Activated naive CD8-positive, alpha-beta T cell (primary cell): ENCODE measurements at regions not wholly inside any gene's neighbourhood (a gene's known extent, or its start where the extent isn't known, plus 50 kb on each side); places are given as distances from the start of the nearest gene placed in this dataset.
A peak's percentile ranks its signal among the peaks of the same experiment; 100 is the strongest.

Experiments
- H3K27ac Mint-ChIP-seq: one replicate; pipeline ENCODE4 v1.8.0; 2021; ENCODE audit warnings: mixed read lengths
- H3K27me3 Mint-ChIP-seq: one replicate; pipeline ENCODE4 v1.8.0; 2021; ENCODE audit warnings: mixed read lengths
- H3K36me3 Mint-ChIP-seq: one replicate; pipeline ENCODE4 v1.8.0; 2021; ENCODE audit warnings: mixed read lengths
- H3K4me1 Mint-ChIP-seq: one replicate; pipeline ENCODE4 v1.8.0; 2021; ENCODE audit warnings: low read depth, mixed read lengths
- H3K4me3 Mint-ChIP-seq: one replicate; pipeline ENCODE4 v1.8.0; 2021; ENCODE audit warnings: mild to moderate bottlenecking, mixed read lengths
- H3K9me3 Mint-ChIP-seq: one replicate; pipeline ENCODE4 v1.8.0; 2021; ENCODE audit warnings: low read depth, mixed read lengths

- Mint-ChIP-seq H3K4me1 (peaks cover 21% of the 10 kb centered on the region), H3K9me3 (peaks cover 13% of the 10 kb centered on the region), H3K27me3 (peaks cover 2% of the 10 kb centered on the region), H3K4me3 (no peak overlapping the region), H3K27ac (no peak overlapping the region), H3K36me3 (peaks cover 5% of the 10 kb centered on the region)
These were observed 409.1 kb downstream of the AEBP2 start for GRCh38 chr12:19848421-19848820.

DNA sequence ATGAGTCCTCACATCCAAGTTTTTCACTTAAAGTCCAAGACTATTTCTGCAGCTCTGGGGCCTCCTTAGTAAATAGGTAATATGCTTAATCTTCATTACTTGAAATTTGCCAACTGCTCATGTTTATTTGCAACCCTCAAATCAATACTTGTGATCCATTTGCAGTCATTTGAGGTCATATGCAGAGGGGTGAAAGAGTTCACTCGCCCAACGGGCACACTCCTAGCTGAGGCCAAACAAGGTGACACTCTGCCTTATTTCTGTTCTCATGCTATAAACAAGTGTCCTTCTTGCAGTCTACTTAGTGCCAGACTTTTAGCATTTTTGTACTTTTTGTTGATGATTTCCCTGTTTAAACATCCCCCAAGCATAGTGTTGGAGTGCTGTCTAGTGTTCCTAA lies 409.9 kb downstream of the AEBP2 start:
- Mint-ChIP-seq H3K4me3 (no peak overlapping the region), H3K9me3 (peaks cover 13% of the 10 kb centered on the region), H3K36me3 (peaks cover 5% of the 10 kb centered on the region), H3K27me3 (peaks cover 2% of the 10 kb centered on the region), H3K4me1 (peaks cover 21% of the 10 kb centered on the region), H3K27ac (no peak overlapping the region)

DNA sequence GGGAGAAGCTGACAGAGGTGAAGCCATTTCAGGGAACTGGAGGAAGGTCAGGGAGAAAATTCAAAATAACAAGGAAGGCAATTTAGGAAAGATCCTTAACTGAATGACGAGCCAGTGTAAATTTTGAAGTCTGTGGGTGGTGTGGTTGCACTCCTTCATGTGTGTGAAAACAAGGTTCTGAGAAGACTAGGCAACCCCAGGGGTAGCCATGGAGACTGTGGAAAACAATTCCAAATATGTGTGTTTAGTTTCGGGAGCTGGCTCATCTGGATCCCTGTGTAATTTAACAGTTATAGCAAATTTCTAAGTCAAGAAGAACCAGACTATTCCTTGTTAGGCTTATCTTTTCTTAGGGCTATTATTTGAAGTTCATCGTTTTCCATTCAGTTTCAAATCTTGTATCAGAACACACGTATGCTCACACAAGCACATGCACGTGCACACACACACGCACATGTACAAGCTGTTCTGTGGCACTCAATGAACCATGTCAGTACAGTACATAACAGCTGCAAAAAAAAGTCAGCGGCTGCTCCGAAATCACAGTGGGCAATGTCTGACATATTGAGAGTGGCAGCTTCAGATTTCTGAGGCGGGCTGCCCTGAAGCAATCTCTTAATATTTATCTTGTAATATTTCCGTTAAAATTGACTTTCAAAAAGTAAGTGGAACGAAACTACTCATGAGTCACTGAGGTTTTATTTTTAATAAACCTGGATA lies 411.2 kb downstream of the AEBP2 start:
- Mint-ChIP-seq H3K4me1 (peaks cover 21% of the 10 kb centered on the region), H3K4me3 (no peak overlapping the region), H3K27me3 (peaks cover 1% of the 10 kb centered on the region), H3K9me3 (peaks cover 13% of the 10 kb centered on the region), H3K27ac (peak overlapping the region; percentile 36), H3K36me3 (peaks cover 5% of the 10 kb centered on the region)

DNA sequence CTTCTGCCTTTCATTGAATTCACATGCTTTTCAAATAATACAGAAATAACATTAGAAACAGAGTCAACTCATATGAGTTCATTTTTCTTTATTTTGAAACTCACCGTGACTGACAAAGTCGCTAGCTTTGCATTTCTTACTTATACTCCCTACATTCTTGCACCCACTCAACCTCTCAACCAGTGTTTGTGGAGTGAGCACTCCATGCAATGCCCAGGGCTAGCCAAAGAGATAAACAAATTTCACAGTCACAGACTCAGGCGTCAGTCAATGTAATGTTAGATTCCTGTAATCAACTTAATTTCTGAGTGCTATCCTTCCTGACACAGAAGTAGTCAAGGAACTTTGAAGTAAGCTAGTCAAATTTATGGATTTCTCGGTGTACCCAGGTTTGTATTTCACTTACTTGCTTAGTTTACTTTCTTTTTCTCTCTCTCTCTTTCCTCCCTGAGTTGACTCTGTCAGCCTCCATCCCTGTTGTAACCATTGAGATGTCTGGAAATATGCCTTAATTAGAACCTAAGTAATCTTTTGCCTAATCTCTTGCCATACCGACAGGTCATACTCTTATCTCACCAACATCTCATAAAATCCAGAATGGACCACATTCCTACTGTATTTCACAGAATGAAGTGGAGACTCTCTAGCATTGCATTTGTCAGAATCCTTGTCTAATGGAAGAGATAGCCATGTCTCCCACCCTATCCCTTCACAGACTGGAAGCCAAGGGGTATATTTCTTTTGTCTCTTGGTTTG lies 413.0 kb downstream of the AEBP2 start:
- Mint-ChIP-seq H3K27ac (no peak overlapping the region), H3K4me3 (no peak overlapping the region), H3K4me1 (peaks cover 14% of the 10 kb centered on the region), H3K9me3 (peaks cover 13% of the 10 kb centered on the region), H3K27me3 (peaks cover 6% of the 10 kb centered on the region), H3K36me3 (peaks cover 5% of the 10 kb centered on the region)

DNA sequence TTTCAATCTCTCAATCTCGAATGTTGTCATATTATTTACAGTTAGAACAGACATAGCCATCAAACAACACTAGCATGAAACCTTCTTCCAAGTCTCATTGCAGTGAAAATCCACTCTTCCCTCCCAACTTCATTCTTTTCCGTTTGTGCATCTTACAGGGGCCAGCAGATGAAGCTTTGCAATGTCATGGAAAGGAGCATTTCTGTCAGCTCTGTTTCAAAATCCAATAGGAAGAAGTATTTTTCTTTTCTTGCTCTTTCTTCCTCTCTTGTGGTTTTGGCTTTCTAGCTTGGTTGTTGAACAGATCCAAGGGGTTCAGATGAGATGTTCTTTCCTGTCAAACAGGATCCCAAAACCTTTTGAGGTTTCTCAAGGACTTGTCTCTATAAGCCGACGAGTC lies 416.6 kb downstream of the AEBP2 start:
- H3K9me3 Mint-ChIP-seq: peaks cover 1% of the 10 kb centered on the region
- H3K36me3 Mint-ChIP-seq: peaks cover under 1% of the 10 kb centered on the region
- H3K27ac Mint-ChIP-seq: no peak overlapping the region
- no peaks in the 10 kb centered on the region for H3K4me1 Mint-ChIP-seq
- no peak overlapping the region for H3K4me3 Mint-ChIP-seq
- H3K27me3 Mint-ChIP-seq: peaks cover 5% of the 10 kb centered on the region

- H3K36me3 Mint-ChIP-seq: peaks cover 2% of the 10 kb centered on the region
- H3K27ac Mint-ChIP-seq: no peak overlapping the region
- H3K27me3 Mint-ChIP-seq: peaks cover 5% of the 10 kb centered on the region
- H3K9me3 Mint-ChIP-seq: peaks cover 4% of the 10 kb centered on the region
- H3K4me3 Mint-ChIP-seq: no peak overlapping the region
- H3K4me1 Mint-ChIP-seq: no peaks in the 10 kb centered on the region
These were observed 417.1 kb downstream of the AEBP2 start for GRCh38 chr12:19856389-19856788.

GRCh38 chr12:19857204-19857603 lies 417.9 kb downstream of the AEBP2 start:
- H3K36me3 Mint-ChIP-seq: peaks cover 2% of the 10 kb centered on the region
- no peak overlapping the region for H3K27ac Mint-ChIP-seq
- H3K9me3 Mint-ChIP-seq: peaks cover 4% of the 10 kb centered on the region
- H3K4me3 Mint-ChIP-seq: no peak overlapping the region
- no peaks in the 10 kb centered on the region for H3K4me1 Mint-ChIP-seq
- peaks cover 5% of the 10 kb centered on the region for H3K27me3 Mint-ChIP-seq

GRCh38 chr12:19867151-19867550 lies 427.9 kb downstream of the AEBP2 start:
- Mint-ChIP-seq H3K27me3 (no peaks in the 10 kb centered on the region), H3K4me1 (no peaks in the 10 kb centered on the region), H3K27ac (no peak overlapping the region), H3K36me3 (no peaks in the 10 kb centered on the region), H3K9me3 (no peaks in the 10 kb centered on the region), H3K4me3 (no peak overlapping the region)

- Mint-ChIP-seq H3K27ac (no peak overlapping the region), H3K4me3 (no peak overlapping the region), H3K4me1 (no peaks in the 10 kb centered on the region), H3K27me3 (no peaks in the 10 kb centered on the region), H3K9me3 (peaks cover under 1% of the 10 kb centered on the region), H3K36me3 (no peaks in the 10 kb centered on the region)
These were observed 428.7 kb downstream of the AEBP2 start for GRCh38 chr12:19867970-19868369.

- Mint-ChIP-seq H3K27me3 (no peaks in the 10 kb centered on the region), H3K27ac (peak overlapping the region; percentile 66), H3K4me1 (no peaks in the 10 kb centered on the region), H3K4me3 (no peak overlapping the region), H3K36me3 (no peaks in the 10 kb centered on the region), H3K9me3 (peaks cover 3% of the 10 kb centered on the region)
These were observed 430.1 kb downstream of the AEBP2 start for GRCh38 chr12:19869413-19869812.

GRCh38 chr12:19872621-19873540 lies 433.6 kb downstream of the AEBP2 start:
- no peaks in the 10 kb centered on the region for H3K4me1 Mint-ChIP-seq

DNA sequence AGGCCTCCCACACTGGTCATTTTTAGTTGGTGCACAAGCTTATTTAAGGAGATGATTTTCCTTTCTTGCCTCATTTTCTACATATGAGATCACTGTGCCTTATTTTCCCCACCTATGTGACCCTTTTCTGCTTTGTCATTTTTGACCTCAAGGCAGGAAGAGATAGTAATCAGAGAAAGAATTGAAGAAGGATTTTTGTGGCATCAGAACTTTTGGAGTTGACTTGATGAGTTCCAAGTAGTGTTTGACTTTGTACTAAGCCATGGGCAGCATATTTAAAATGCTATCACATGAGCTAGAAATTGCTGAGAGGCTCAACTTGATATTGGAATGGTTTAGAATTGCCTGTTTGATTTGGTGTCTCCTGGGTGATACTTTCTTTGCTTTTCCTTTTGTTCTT lies 440.8 kb downstream of the AEBP2 start:
- no peaks in the 10 kb centered on the region for H3K4me1 Mint-ChIP-seq
- H3K36me3 Mint-ChIP-seq: no peaks in the 10 kb centered on the region

More at GRCh38 chr12:19872621-19873540, 433.6 kb downstream of the AEBP2 start:
- Mint-ChIP-seq H3K4me3 (no peak overlapping the region), H3K36me3 (no peaks in the 10 kb centered on the region), H3K27ac (no peak overlapping the region), H3K9me3 (peaks cover 3% of the 10 kb centered on the region), H3K27me3 (no peaks in the 10 kb centered on the region)

DNA sequence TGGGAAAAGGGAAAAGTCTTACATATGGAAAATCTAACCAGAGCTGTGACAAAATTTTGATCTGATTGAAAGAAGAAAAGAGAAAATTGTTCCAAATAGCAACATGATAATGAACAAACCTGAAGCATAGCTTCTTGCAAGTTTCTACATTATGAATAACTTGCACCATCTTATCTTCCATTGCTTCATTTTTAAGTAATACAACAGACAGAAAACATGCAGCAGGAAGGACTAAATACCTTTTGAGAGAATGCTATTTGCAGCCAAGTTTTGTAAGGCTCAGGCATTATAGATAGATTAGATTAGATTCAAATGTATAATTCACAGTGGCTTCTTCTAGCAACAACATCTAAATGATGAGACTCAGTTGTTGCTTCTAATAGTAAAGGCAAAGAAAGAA lies 441.4 kb downstream of the AEBP2 start:
- Mint-ChIP-seq H3K36me3 (no peaks in the 10 kb centered on the region), H3K4me3 (no peak overlapping the region), H3K27ac (no peak overlapping the region), H3K9me3 (peaks cover 4% of the 10 kb centered on the region), H3K4me1 (no peaks in the 10 kb centered on the region), H3K27me3 (peaks cover 4% of the 10 kb centered on the region)

More for the DNA sequence above, 440.8 kb downstream of the AEBP2 start:
- Mint-ChIP-seq H3K27me3 (peaks cover 4% of the 10 kb centered on the region), H3K27ac (no peak overlapping the region), H3K9me3 (peaks cover 4% of the 10 kb centered on the region), H3K4me3 (no peak overlapping the region)

- H3K9me3 Mint-ChIP-seq: peaks cover 4% of the 10 kb centered on the region
- H3K36me3 Mint-ChIP-seq: no peaks in the 10 kb centered on the region
- H3K27ac Mint-ChIP-seq: no peak overlapping the region
- H3K27me3 Mint-ChIP-seq: peaks cover 4% of the 10 kb centered on the region
- H3K4me3 Mint-ChIP-seq: no peak overlapping the region
- H3K4me1 Mint-ChIP-seq: no peaks in the 10 kb centered on the region
These were observed 443.1 kb downstream of the AEBP2 start for GRCh38 chr12:19882346-19882745.

DNA sequence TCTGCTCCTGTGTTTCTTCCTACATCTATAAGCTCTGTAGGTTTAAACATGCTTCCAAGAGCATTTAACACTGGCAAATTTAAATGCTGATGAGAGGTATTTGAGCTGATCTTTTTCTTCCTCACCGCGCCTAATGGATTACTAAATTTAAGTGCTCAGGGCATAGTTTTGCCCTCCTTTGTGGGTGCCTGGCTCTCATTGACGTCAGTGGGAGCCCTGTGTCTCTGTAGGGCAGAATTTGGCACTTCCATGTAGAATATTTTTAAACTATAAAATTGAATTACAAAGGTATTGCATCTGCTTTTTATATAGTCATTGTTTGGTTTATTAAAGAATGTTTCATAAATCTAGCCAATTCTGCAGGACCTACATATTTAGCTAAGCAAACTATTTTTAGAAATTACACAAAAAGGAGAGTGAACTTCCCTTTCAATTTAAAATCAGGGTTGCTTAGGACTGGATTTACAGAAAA lies 444.8 kb downstream of the AEBP2 start:
- Mint-ChIP-seq H3K36me3 (no peaks in the 10 kb centered on the region), H3K9me3 (peaks cover 4% of the 10 kb centered on the region), H3K4me3 (no peak overlapping the region), H3K27ac (no peak overlapping the region), H3K4me1 (no peaks in the 10 kb centered on the region), H3K27me3 (peaks cover 4% of the 10 kb centered on the region)
